NOMO-1 (cell line): ENCODE measurements at regions not wholly inside any gene's neighbourhood (a gene's known extent, or its start where the extent isn't known, plus 50 kb on each side); places are given as distances from the start of the nearest gene placed in this dataset.

Experiments
- DNase-seq, 2 experiments: peaks; one replicate each; lab custom pipeline; 2025; ENCODE audit not compliant: unreplicated experiment in 2 of 2; lab: John Stamatoyannopoulos, UW

DNA sequence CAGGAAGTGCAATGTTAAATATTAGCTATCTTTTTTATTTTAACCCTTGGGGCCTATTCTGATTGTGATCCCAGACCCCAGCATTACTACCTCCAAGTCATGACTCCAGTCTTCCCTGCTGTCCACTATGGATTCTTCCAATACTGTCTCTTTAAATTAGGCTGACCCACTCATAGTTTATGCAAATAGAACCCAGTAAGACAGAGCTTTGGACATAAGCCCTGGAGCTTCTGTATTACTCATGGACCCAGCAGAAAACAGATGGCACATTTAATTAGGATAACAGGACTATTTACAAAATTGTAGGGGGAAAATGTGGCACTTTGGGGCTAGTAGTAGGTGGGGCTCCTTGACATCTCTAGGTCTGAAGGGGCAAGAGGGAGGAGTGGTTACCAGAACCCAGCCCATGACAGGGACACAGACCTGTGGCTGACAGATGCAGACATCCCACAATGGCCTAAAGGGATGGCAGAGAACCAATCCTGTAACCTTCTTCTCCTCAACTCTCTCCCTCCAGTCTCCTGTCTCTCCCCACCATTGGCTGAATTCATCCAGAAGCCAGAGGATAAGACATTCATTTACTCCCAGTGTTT is 233.5 kb downstream of the OMA1 start:
- DNase-seq: no peak

DNA sequence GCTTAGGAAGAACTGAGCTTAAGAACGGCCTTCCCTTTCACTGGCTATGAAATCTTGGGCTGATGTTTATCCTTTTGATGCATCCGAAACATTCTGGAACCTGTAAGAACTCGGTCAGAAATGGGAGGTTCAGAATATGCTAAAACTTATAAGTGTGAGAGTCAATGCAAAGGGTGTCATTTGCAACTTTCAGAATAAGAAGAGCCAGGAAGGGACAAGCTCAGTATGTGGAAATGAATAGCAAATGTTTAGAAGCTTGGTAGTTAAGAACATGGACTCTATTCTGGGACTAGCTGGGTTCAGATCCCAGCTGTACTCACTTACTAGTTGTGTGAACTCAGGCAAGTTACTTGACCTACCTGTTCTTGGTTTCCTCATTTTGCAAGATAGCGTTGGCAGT is 234.1 kb downstream of the OMA1 start:
- no peak for DNase-seq

DNA sequence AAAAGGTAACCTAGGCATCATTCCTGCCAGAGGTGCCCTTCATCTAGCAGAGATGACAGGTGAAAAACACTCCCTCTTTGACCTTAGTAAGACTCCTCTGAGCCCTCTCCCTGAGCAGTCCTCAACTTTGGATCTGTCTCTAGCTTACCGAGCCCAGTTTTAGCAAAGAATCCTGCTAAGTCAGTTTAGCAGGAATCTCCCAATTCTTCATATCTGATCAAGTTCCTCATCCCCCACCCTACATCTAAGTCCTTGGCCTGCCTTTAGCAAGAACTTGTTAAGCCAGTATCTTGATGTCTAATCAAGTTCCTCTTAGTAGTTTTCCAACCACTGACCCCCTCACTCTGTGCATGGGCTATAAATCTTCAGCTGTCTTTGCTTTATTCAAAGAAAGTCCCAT is 235.6 kb downstream of the OMA1 start:
- DNase-seq: peak; percentile 22 to 38

DNA sequence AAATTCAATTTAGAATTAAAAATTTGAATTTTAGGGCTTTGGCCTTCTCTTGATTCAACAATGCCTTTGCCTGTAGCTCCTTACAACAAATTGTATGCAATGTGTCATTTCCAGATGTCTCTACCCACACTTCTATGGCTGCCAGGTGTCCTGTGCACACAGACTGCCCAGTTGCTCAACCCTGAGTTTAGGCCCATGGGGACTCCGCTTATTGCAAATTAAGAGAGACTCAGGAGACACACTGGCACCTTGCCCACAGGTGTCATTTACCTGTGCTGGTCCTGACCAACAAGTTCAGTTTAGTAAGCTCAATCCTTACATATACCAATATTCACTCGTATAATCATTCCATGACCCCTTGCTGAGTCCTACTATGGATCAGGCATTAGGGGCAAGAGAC is 236.1 kb downstream of the OMA1 start:
- no peak for DNase-seq

DNA sequence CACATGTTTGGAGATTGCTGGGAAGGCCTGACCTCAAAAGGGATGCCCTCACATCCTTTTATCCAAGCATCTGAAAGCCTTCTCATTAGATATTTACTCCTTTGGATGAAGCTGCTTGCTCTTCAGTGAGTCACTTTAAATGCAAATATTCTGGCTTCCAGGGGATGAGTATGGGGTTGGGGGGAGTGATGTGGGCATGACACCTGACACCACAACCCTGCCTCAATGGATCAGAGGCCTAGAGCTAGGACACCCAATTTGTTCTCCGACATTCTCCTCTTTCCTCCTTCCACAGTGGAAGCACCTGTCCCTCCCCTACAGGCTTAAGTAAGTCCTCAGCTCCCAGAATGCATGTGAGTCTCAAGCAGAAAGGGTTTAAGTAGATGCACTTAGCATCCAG is 238.3 kb downstream of the OMA1 start:
- no peak for DNase-seq

DNA sequence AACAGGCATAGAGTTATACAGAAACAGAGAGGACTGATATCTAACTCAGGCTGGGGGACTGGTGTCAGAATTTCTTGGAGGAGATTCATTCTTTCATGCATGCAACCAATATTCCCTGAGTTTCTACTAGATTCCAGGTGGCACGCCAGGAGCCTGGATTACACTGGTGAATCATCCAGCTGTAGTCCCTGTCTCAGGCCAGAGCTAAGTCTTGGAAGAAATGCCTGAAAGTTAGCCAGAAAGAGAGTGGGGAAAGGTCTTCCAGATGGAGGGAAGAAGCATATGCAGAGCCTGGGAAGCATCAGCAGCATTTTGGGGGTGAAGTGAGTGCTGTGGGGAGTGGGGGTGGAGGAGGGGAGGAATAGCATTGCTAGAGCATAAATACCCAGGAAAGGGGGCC is 239.1 kb downstream of the OMA1 start:
- DNase-seq: no peak

DNA sequence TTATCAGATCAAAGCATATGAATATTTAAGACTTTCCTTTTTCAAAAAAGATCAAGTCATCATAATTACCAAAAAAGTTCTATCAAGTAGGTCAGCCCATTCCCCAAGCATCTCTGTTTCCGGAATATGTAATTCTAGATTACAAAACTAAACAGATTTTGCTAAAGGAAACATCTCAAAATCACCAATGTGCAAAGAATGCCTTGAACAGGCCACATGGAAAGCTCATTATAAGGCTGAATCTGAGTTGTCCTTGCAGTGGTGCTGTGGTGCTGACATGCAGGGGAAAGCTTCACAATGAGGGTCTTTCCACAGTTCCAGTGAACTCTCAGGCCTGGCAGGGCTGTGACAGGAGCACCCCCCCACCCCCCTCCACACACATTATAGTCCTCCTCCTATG is 240.9 kb downstream of the OMA1 start:
- DNase-seq: no peak

DNA sequence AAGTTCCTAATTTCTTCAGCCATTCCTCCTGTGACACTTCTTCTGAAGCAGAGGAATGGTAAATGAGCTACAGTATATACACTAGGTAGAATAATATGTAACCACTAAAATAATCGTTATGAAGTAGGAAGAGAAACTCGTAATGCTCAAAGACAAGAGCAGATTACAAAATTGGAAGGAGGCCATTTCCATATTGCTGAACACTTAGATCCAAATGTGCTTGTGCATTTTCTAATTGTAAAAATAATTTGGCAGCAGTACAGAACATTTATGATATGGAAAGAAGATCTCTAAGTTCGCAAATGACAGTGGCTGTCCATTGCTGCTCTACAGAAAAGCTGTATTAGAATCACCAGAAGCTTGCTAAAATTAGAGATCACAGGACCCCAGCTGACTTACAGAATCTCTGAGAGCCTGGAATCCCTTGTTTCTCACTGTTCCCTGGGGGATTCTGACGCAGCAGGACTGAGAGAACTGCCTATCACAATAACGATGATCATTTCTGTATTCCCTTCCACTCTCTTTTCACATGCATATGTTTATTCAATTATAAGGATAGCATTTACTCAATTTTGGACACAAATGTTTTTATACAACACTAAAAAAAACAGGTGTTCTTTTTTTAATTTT is 242.1 kb downstream of the OMA1 start:
- peak in 1 of 2 experiments; percentile 17 for DNase-seq

DNA sequence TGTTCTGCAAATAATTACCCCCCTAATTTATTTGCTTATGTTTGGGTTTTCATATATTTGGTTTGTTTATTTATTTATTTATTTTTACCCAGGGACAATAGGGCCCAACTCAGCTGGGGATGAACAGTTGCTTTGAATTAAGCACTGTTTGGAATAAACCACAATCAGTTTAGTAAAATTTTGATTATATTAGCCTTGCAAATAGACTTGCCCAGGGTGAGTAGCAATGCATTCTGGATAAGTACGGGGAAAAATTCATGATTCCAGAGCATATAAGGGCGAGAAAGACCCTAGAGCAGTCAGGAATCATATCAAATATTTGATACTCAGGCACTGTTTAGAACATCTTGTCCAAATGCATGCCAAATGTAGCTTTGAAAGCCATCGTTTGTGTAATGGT is 242.7 kb downstream of the OMA1 start:
- no peak for DNase-seq

DNA sequence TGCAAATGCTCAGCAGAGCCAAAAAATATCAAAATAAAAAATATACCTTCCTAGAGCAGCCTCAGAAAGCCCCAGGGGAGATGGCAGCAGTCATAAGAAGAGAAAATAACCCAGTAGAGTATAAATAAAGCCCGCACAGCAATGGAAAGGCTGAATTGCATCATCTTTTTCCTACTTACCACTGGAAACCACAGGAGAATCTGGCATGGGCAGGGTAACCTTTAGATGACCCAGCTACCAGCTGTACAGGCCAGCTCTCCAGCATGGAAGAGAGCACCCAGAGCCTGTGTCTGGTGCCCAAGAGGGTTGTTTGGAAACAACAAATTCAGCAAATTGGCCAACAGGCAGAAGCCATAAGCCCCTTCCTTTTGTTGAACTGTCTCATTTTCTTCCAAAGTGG is 253.1 kb downstream of the OMA1 start:
- DNase-seq: no peak

DNA sequence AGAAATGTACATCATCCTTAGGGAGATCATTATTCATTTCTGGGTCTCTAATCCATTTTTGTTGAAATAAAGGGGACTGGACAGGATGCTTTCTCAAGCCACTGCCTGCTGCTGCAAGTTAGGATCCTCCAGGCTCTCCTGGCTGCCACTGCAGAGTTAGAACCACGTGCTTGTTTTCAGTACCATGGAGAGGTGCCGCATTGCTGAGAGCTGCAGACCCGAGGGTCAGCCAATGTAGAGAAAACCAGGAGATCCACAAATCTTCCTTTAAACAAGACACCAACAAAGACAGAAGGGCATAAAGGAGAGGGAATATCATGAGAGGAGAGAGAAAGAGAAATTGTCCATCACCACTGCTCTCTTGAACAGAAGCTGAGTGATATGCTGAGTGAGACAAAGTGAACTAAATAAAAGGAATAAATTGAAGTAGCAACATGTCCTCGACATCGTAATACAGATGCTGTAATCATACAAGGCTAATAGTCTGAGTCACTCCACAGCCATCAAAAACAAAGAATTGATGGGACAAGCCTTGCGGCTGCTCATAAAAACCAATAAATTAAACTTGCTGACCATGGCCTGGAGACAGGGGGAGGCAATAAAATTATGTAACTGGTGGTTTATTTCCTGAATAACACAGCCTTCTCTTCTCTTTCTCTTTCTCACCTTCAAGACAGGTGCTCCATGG is 255.7 kb downstream of the OMA1 start:
- DNase-seq: no peak

DNA sequence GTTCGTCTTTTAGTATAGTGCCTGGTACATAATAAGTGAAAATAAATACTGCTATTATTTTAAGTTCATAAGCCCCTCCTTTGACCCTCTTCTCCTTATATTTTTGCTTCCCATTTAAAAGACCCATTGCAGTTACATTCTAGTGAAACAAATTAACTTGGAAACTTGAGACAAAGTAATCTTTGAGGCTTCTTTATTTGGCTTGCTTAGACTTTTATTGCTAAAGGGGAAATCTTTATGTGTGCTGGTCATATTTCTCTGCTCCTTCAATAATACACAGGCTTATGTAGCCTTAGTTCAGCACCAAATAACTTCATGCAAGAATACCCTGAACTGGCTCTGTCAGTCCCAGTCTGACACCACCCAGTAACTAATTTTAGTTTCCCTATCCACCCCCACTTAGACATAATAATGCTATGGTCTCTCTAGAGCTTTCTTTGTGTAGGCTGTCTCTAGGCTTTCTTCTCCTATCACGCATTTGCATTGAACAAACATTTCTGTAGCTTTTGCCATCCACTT is 257.8 kb downstream of the OMA1 start:
- DNase-seq: no peak

DNA sequence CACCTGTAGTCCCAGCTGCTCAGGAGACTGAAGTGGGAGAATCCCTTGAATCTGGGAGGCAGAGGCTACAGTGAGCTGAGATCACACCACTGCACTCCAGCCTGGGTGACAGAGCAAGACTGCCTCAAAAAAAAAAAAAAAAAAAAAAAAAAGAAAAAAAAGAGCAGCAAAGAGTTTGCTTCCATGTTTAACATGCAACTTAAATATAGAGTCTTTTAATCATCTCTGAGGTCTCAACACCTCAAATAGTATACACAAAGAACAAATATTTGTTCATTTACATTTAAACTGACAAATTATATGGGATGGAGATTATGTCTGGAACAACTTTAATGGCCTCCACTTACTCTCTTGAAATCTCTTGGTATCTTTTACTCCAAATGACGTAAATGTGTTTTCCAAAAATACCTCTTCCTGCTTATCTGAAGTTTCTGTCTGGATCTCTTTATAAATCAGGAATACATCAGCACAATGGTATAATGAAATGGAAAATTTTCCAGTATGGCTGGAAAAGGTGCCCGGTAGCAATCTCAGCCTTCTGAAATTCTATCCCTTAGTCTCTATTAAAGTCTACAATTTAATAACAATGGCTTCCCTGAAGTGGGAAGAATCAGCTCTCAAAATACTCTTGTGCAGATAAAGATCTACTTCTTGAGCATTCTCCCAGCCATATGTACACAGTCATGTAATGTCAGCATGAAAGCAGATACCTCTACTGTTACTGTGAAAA is 258.5 kb downstream of the OMA1 start:
- no peak for DNase-seq

DNA sequence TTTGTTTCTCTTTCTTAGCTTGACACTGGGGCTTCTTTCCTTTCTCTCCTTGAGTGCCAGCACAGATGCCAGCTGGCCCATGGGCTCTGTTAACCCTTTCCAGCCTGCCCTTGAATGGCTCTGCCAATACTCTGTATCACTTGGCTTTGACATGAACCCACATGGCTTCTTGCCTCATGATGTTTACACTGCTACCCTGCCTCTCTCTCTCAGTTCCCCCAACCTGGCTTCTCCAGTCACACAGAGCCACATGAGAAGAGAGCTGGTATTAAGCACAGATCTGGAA is 262.4 kb downstream of the OMA1 start:
- no peak for DNase-seq

DNA sequence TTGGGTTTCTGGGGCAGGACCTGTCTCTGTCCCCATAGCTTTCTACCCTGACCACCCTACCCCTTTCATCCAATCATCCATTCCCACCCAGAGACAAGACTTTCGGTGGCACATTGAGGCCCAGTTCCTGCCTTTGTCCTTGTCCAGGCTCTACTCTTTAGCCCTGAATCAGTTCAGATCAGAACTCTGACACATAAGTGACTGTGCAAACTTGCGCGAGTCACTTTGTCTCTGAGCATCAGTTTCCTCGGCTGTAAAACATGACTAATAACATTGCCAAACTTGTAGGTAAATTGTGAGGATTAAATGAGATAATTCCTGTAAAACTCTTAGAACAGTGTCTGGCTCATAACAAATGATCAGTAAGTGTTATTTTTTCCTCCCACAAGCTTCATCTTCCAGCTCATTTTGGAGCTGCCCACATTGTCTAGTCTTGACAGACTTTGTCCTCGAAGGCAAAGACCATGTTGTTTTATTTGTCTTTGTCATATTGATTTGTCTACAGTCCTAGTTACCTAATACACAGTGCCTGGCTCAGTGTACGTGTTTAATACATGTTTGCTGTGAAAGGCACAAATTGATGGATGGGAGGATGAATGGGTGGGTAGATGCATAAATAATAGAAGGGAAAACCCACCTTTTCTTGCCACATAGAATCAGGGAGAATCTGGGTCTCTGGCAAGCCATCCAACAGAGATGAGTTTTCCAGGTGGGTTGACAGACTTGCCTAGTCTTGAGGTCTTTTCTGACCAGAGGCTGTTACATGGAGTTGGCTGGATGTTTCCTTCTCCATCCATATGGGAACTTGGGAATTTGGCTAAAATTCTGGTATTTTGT is 262.9 kb downstream of the OMA1 start:
- DNase-seq: no peak

DNA sequence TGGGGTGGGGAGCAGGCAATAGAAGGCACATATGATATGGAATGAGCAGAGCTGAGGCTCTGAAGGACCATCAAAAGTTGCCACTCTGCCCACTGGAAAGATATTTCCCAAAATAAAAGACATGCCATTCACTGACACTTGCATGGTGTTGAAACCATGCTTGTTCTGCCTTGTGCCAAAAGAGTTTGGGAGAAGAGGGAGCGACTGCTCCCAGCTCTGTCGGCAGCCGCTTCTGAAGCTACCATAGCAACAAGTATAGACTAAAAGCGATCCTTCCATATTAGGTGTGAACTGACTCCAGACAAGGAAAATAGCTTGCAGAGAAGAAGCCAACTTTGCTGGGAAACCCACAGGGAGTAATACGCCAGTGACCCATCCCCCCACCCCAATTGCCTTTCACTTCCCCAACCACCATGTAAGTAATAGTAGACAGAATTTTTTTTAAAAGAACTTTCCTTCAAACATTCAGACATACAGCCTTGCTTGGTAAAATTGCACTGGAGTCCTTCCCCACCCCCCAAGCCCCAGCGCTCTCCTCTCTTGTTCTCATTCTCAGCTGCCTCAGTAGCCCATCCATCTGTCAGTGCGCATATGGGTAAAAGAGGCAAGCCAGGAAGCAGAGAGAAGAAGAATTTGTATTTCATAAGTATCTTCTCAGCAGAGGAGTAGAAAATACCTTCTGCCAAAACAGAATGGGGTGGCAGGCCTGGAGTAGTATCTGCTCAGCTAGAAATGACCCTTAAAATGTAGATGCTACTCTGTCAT is 263.7 kb downstream of the OMA1 start:
- no peak for DNase-seq

DNA sequence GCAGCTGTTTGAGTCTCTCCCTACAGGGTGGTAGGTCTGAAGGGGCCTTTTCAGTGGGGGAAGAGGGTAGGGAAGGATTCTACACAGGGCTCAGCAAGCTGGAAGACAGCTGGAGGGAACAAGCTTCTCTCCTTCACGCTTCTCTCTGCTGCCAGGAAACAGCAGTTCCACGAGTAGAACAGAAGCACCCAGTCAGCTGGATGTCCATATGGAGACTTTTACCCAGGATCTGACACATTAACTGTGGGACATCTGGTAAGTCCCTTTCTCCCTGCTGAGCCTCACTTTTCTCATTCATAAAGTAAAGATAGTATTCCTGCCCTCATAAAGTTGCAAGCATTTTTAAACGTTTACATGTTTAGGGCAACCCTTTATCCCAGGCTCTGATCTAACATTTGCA is 280.3 kb downstream of the OMA1 start:
- no peak for DNase-seq

DNA sequence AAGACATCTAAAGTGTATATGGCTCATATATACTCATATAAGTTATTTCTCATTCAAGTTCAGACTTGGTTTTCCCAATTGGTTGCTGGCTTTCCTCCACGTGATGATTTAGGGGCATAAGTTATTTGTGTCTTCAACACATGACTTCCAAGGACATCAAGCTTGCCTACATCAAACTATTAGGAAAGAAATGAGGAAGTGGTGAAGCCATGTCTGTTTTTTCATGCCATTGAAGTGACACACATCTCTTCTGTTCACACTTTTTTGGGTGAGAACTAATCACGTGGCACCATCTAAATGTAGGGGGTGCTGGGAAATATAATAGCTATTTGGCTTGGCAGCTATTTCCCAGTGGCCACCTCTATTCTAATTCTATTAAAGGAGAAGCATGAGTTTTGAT is 282.1 kb downstream of the OMA1 start:
- DNase-seq: no peak

DNA sequence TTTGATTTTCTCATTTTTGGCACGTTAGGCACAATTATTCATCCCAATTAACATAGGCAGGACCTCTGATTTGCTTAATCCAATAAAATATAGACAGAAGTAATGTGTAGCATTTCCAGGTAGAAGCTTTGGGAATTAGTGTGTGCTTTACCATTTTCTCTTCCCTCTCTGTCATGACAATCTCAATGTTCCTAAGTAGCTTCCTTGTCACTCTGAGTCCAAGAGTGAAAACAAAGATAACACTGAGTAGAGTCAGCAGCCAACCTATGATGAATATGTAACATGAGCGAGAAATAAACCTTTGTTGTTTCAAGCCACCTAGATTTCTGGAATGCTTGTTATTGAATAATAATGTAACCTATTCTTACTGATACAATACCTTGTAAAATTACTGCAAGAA is 283.8 kb downstream of the OMA1 start:
- DNase-seq: no peak

DNA sequence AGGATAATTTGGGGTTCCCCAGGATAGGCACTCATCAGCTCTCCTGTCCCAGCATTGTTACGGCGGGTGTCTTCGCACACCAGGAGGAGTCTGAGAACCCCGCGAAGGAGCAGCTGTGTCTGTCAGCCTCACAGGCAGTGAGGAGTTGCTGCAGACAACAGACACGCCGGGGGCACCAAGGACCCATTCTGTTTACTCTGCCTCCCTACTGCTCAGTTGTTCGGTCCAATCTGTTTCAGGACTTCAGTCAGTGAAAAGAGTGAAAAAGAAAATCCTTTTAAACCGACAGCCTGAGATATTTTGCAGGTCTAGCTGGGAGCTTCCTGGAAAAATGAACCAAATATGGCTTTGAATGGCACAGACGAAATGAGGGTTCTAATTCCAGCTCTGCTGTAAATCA is 288.4 kb downstream of the OMA1 start:
- DNase-seq: no peak
